ENCODE measurements at regions not wholly inside any gene's neighbourhood (a gene's known extent, or its start where the extent isn't known, plus 50 kb on each side); places are given as distances from the start of the nearest gene placed in this dataset.

GRCh38 chr6:43976706-43977403 is 150.4 kb downstream of the MRPL14 start:
- Histone ChIP-seq H3K4me1 (ENCODE audit: control insufficient read depth, insufficient read depth, low read length) (no peaks in the 10 kb centered on the region), H3K27me3 (ENCODE audit: control insufficient read depth, insufficient read depth, low read length) (no peaks in the 10 kb centered on the region), H3K27ac (ENCODE audit: low read depth, low read length) (no peak overlapping the region), H3K4me3 (ENCODE audit: low read depth, low read length) (no peak overlapping the region), H3K9ac (ENCODE audit: low read depth, low read length) (no peak overlapping the region), H3K9me3 (ENCODE audit: control insufficient read depth, insufficient read depth, low read length) (no peaks in the 10 kb centered on the region), H3K36me3 (ENCODE audit: control insufficient read depth, insufficient read depth, low read length) (no peaks in the 10 kb centered on the region)

- Histone ChIP-seq H3K36me3 (ENCODE audit: control insufficient read depth, insufficient read depth, low read length) (no peaks in the 10 kb centered on the region), H3K27ac (ENCODE audit: low read depth, low read length) (no peak overlapping the region), H3K27me3 (ENCODE audit: control insufficient read depth, insufficient read depth, low read length) (no peaks in the 10 kb centered on the region), H3K4me3 (ENCODE audit: low read depth, low read length) (no peak overlapping the region), H3K9ac (ENCODE audit: low read depth, low read length) (no peak overlapping the region), H3K9me3 (ENCODE audit: control insufficient read depth, insufficient read depth, low read length) (no peaks in the 10 kb centered on the region), H3K4me1 (ENCODE audit: control insufficient read depth, insufficient read depth, low read length) (no peaks in the 10 kb centered on the region)
Observed at GRCh38 chr6:43974643-43975230, 152.5 kb downstream of the MRPL14 start.

GRCh38 chr6:43973357-43973756 is 153.9 kb downstream of the MRPL14 start:
- no peaks in the 10 kb centered on the region for H3K4me1 ChIP-seq (ENCODE audit: control insufficient read depth, insufficient read depth, low read length)
- no peaks in the 10 kb centered on the region for H3K36me3 ChIP-seq (ENCODE audit: control insufficient read depth, insufficient read depth, low read length)
- H3K27me3 ChIP-seq (ENCODE audit: control insufficient read depth, insufficient read depth, low read length) = no peaks in the 10 kb centered on the region
- H3K9me3 ChIP-seq (ENCODE audit: control insufficient read depth, insufficient read depth, low read length) = no peaks in the 10 kb centered on the region
- no peak overlapping the region for H3K27ac ChIP-seq (ENCODE audit: low read depth, low read length)
- no peak overlapping the region for H3K4me3 ChIP-seq (ENCODE audit: low read depth, low read length)
- H3K9ac ChIP-seq (ENCODE audit: low read depth, low read length) = no peak overlapping the region

- H3K27me3 ChIP-seq (ENCODE audit: control insufficient read depth, insufficient read depth, low read length) = no peaks in the 10 kb centered on the region
- no peaks in the 10 kb centered on the region for H3K9me3 ChIP-seq (ENCODE audit: control insufficient read depth, insufficient read depth, low read length)
- no peak overlapping the region for H3K27ac ChIP-seq (ENCODE audit: low read depth, low read length)
- H3K36me3 ChIP-seq (ENCODE audit: control insufficient read depth, insufficient read depth, low read length) = no peaks in the 10 kb centered on the region
- H3K4me3 ChIP-seq (ENCODE audit: low read depth, low read length) = no peak overlapping the region
- H3K9ac ChIP-seq (ENCODE audit: low read depth, low read length) = no peak overlapping the region
- no peaks in the 10 kb centered on the region for H3K4me1 ChIP-seq (ENCODE audit: control insufficient read depth, insufficient read depth, low read length)
Observed at GRCh38 chr6:43972913-43973300, 154.3 kb downstream of the MRPL14 start.

- no peak overlapping the region for H3K27ac ChIP-seq (ENCODE audit: low read depth, low read length)
- no peak overlapping the region for H3K4me3 ChIP-seq (ENCODE audit: low read depth, low read length)
- H3K36me3 ChIP-seq (ENCODE audit: control insufficient read depth, insufficient read depth, low read length) = no peaks in the 10 kb centered on the region
- no peak overlapping the region for H3K9ac ChIP-seq (ENCODE audit: low read depth, low read length)
- no peaks in the 10 kb centered on the region for H3K27me3 ChIP-seq (ENCODE audit: control insufficient read depth, insufficient read depth, low read length)
- H3K4me1 ChIP-seq (ENCODE audit: control insufficient read depth, insufficient read depth, low read length) = no peaks in the 10 kb centered on the region
- H3K9me3 ChIP-seq (ENCODE audit: control insufficient read depth, insufficient read depth, low read length) = no peaks in the 10 kb centered on the region
Observed at GRCh38 chr6:43972179-43972912, 154.9 kb downstream of the MRPL14 start.

- Histone ChIP-seq H3K27me3 (ENCODE audit: control insufficient read depth, insufficient read depth, low read length) (no peaks in the 10 kb centered on the region), H3K4me1 (ENCODE audit: control insufficient read depth, insufficient read depth, low read length) (no peaks in the 10 kb centered on the region), H3K36me3 (ENCODE audit: control insufficient read depth, insufficient read depth, low read length) (no peaks in the 10 kb centered on the region), H3K27ac (ENCODE audit: low read depth, low read length) (no peak overlapping the region), H3K9me3 (ENCODE audit: control insufficient read depth, insufficient read depth, low read length) (no peaks in the 10 kb centered on the region), H3K4me3 (ENCODE audit: low read depth, low read length) (no peak overlapping the region), H3K9ac (ENCODE audit: low read depth, low read length) (no peak overlapping the region)
Observed at GRCh38 chr6:43971776-43972126, 155.5 kb downstream of the MRPL14 start.

- no peaks in the 10 kb centered on the region for H3K9me3 ChIP-seq (ENCODE audit: control insufficient read depth, insufficient read depth, low read length)
- no peak overlapping the region for H3K27ac ChIP-seq (ENCODE audit: low read depth, low read length)
- no peak overlapping the region for H3K4me3 ChIP-seq (ENCODE audit: low read depth, low read length)
- no peak overlapping the region for H3K9ac ChIP-seq (ENCODE audit: low read depth, low read length)
- no peaks in the 10 kb centered on the region for H3K36me3 ChIP-seq (ENCODE audit: control insufficient read depth, insufficient read depth, low read length)
- no peaks in the 10 kb centered on the region for H3K4me1 ChIP-seq (ENCODE audit: control insufficient read depth, insufficient read depth, low read length)
- H3K27me3 ChIP-seq (ENCODE audit: control insufficient read depth, insufficient read depth, low read length) = no peaks in the 10 kb centered on the region
Observed at GRCh38 chr6:43970913-43971775, 156.1 kb downstream of the MRPL14 start.

- Histone ChIP-seq H3K27ac (ENCODE audit: low read depth, low read length) (no peak overlapping the region), H3K9me3 (ENCODE audit: control insufficient read depth, insufficient read depth, low read length) (no peaks in the 10 kb centered on the region), H3K36me3 (ENCODE audit: control insufficient read depth, insufficient read depth, low read length) (no peaks in the 10 kb centered on the region), H3K9ac (ENCODE audit: low read depth, low read length) (no peak overlapping the region), H3K4me1 (ENCODE audit: control insufficient read depth, insufficient read depth, low read length) (peaks cover 2% of the 10 kb centered on the region; the same call in 1 of the 2 replicates), H3K27me3 (ENCODE audit: control insufficient read depth, insufficient read depth, low read length) (no peaks in the 10 kb centered on the region), H3K4me3 (ENCODE audit: low read depth, low read length) (no peak overlapping the region)
Observed at GRCh38 chr6:43970068-43970912, 157.0 kb downstream of the MRPL14 start.

GRCh38 chr6:43969158-43969981 is 157.9 kb downstream of the MRPL14 start:
- Histone ChIP-seq H3K27me3 (ENCODE audit: control insufficient read depth, insufficient read depth, low read length) (no peaks in the 10 kb centered on the region), H3K9me3 (ENCODE audit: control insufficient read depth, insufficient read depth, low read length) (no peaks in the 10 kb centered on the region), H3K4me3 (ENCODE audit: low read depth, low read length) (no peak overlapping the region), H3K27ac (ENCODE audit: low read depth, low read length) (no peak overlapping the region), H3K9ac (ENCODE audit: low read depth, low read length) (no peak overlapping the region), H3K4me1 (ENCODE audit: control insufficient read depth, insufficient read depth, low read length) (peaks cover 6% of the 10 kb centered on the region; the same call in 1 of the 2 replicates), H3K36me3 (ENCODE audit: control insufficient read depth, insufficient read depth, low read length) (no peaks in the 10 kb centered on the region)

Measured in HUES48 (cell line).